ENCODE measurements at regions not wholly inside any gene's neighbourhood (a gene's known extent, or its start where the extent isn't known, plus 50 kb on each side); places are given as distances from the start of the nearest gene placed in this dataset.

DNA sequence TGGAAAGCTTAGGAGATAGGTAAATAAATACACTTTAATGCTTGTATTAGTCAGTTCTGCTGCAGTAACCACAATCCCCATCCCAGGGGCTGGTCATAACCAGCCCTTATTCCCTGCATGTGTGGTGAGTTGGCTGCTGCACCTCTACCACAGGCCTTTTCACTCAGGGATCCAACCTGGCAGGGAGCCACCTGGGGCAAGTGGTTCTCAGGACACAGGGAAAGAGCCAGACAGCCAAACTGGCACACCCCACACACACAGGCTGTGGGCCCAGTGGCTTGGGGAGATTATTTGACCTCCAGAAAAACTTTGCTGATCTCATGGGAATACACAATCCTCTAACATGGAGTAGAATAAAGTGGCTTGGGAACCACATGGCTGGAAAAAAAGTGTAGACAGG, 400.0 kb upstream of the RNF32 start:
- no peak for TF ChIP-seq CHD4 (IDR thresholded peaks at IDR 0.05; ENCODE audit: borderline replicate concordance)
- no peak for TF ChIP-seq POLR2A (IDR thresholded peaks at IDR 0.05; ENCODE audit: low read length)
- TF ChIP-seq RCOR1 (IDR thresholded peaks at IDR 0.05; ENCODE audit: low read depth, low read length), result no peak
- no peak for TF ChIP-seq SREBF2 (IDR thresholded peaks at IDR 0.05)
- TF ChIP-seq MAZ (IDR thresholded peaks at IDR 0.05; ENCODE audit: borderline replicate concordance, low read depth, low read length), result no peak
- TF ChIP-seq, protein P1, sequence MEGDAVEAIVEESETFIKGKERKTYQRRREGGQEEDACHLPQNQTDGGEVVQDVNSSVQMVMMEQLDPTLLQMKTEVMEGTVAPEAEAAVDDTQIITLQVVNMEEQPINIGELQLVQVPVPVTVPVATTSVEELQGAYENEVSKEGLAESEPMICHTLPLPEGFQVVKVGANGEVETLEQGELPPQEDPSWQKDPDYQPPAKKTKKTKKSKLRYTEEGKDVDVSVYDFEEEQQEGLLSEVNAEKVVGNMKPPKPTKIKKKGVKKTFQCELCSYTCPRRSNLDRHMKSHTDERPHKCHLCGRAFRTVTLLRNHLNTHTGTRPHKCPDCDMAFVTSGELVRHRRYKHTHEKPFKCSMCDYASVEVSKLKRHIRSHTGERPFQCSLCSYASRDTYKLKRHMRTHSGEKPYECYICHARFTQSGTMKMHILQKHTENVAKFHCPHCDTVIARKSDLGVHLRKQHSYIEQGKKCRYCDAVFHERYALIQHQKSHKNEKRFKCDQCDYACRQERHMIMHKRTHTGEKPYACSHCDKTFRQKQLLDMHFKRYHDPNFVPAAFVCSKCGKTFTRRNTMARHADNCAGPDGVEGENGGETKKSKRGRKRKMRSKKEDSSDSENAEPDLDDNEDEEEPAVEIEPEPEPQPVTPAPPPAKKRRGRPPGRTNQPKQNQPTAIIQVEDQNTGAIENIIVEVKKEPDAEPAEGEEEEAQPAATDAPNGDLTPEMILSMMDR (IDR thresholded peaks at IDR 0.05), result no peak
- no peak for TF ChIP-seq KDM5A (IDR thresholded peaks at IDR 0.05)
